Body of pancreas (tissue), 4 donors: ENCODE measurements at regions not wholly inside any gene's neighbourhood (a gene's known extent, or its start where the extent isn't known, plus 50 kb on each side); places are given as distances from the start of the nearest gene placed in this dataset.

ENCODE experiments used
- CTCF ChIP-seq, 7 experiments: fragments of 450-650 bp in 4 of 7; fragments of 200-600 bp in 3 of 7; sonication (generic) in 3 of 7; IDR thresholded peaks; one replicate each; pipeline ENCODE4 v1.5.1; 2016 to 2019; ENCODE audit warnings: antibody characterized with exemption in 7 of 7
- POLR2A ChIP-seq, 3 donors: fragments of 450-650 bp; IDR thresholded peaks; one replicate each; pipeline ENCODE4 v1.6.1; 2016; ENCODE audit warnings: antibody characterized with exemption in 3 of 3, mild to moderate bottlenecking in 2 of 3

GRCh38 chr3:168688267-168688666 lies 592.5 kb upstream of the GOLIM4 start:
- TF ChIP-seq CTCF (IDR thresholded peaks at IDR 0.05), result no peak
- TF ChIP-seq POLR2A (IDR thresholded peaks at IDR 0.05), result no peak
